H1 (cell line): ENCODE measurements at regions not wholly inside any gene's neighbourhood (a gene's known extent, or its start where the extent isn't known, plus 50 kb on each side); places are given as distances from the start of the nearest gene placed in this dataset.

Experiments
- CTCF ChIA-PET: fragments of 300-600 bp; sonication (Branson Sonifier 250); formaldehyde crosslinking; loops from one replicate; lab custom pipeline; 2021; ENCODE audit not compliant: partially characterized antibody; lab: Charles Lee
- POLR2A ChIA-PET: fragments of 300-600 bp; sonication (Branson Sonifier 250); formaldehyde crosslinking; loops from one replicate; lab custom pipeline; 2021; ENCODE audit warnings: inconsistent platforms; ENCODE audit not compliant: partially characterized antibody; lab: Charles Lee
- DNase-seq, 2 experiments: peaks; one replicate each; pipeline versions ENCODE4 v3.0.0 to v3.0.0-alpha.2; 2010 to 2022; ENCODE audit warnings: low spot score in 2 of 2, low read depth in 1 of 2, mixed read lengths in 1 of 2
- FAIRE-seq: peaks from 2 replicates; lab custom pipeline; 2011; peaks lifted over from hg19 to GRCh38; lab: Jason Lieb, UNC
- H2AFZ ChIP-seq: 2 replicates; pipeline ENCODE4 v1.8.1; 2012; ENCODE audit warnings: low read length, inconsistent platforms
- H2AK5ac ChIP-seq: 2 replicates; pipeline ENCODE4 v1.6.1; 2013; ENCODE audit warnings: low read depth, low read length
- H2BK120ac ChIP-seq: replicated peaks from 2 replicates; pipeline ENCODE3; 2013; ENCODE audit warnings: low read depth, low read length, inconsistent platforms
- H2BK12ac ChIP-seq: 2 replicates; pipeline ENCODE4 v1.6.1; 2013; ENCODE audit warnings: low read depth, low read length
- H2BK15ac ChIP-seq: 2 replicates; pipeline ENCODE4 v1.6.1; 2013; ENCODE audit warnings: low read length
- H2BK20ac ChIP-seq: 2 replicates; pipeline ENCODE4 v1.6.1; 2013; ENCODE audit warnings: low read length
- H2BK5ac ChIP-seq: 2 replicates; pipeline ENCODE4 v1.6.1; 2013; ENCODE audit warnings: low read depth, low read length
- H3K14ac ChIP-seq: 2 replicates; pipeline ENCODE4 v1.6.1; 2013; ENCODE audit warnings: inconsistent platforms; ENCODE audit not compliant: insufficient read length
- H3K18ac ChIP-seq: 2 replicates; pipeline ENCODE4 v1.6.1; 2013; ENCODE audit warnings: low read length; ENCODE audit errors: extremely low read depth
- H3K23ac ChIP-seq: 2 replicates; pipeline ENCODE4 v1.6.1; 2013; ENCODE audit warnings: inconsistent platforms; ENCODE audit not compliant: insufficient read length
- H3K23me2 ChIP-seq: 2 replicates; pipeline ENCODE4 v1.6.1; 2013; ENCODE audit warnings: low read depth, low read length
- H3K27ac ChIP-seq: 2 replicates; pipeline ENCODE4 v1.6.1; 2011; ENCODE audit warnings: low read depth, low read length, inconsistent platforms
- H3K27me3 ChIP-seq, 4 experiments: replicated peaks in 1 of 4; 1 replicate in 1 of 4; 2 replicates in 3 of 4; pipeline versions ENCODE4 v1.6.1 to v1.8.1; 2011 to 2013; ENCODE audit warnings: low read length in 3 of 4, mild to moderate bottlenecking in 3 of 4, inconsistent platforms in 2 of 4, mixed read lengths in 2 of 4, moderate library complexity in 1 of 4; ENCODE audit not compliant: control insufficient read depth in 3 of 4, insufficient read depth in 3 of 4; ENCODE audit errors: extremely low read depth in 1 of 4
- H3K36me3 ChIP-seq, 4 experiments: 2 replicates each; pipeline versions ENCODE4 v1.6.1 to v1.8.1; 2011 to 2013; ENCODE audit warnings: mild to moderate bottlenecking in 4 of 4, low read length in 3 of 4, moderate library complexity in 2 of 4, control low read depth in 1 of 4, inconsistent platforms in 1 of 4; ENCODE audit not compliant: insufficient read depth in 4 of 4, control insufficient read depth in 2 of 4
- H3K4ac ChIP-seq: replicated peaks from 2 replicates; pipeline ENCODE3; 2013; ENCODE audit warnings: low read length, low read depth, mixed read lengths, inconsistent platforms; ENCODE audit not compliant: insufficient read length
- H3K4me1 ChIP-seq, 4 experiments: replicated peaks in 1 of 4; 1 replicate in 1 of 4; 2 replicates in 3 of 4; pipeline versions ENCODE4 v1.6.1 to v1.8.1; 2011 to 2013; ENCODE audit warnings: low read length in 3 of 4, inconsistent platforms in 2 of 4, mixed read lengths in 1 of 4; ENCODE audit not compliant: insufficient read depth in 4 of 4, control insufficient read depth in 3 of 4
- H3K4me2 ChIP-seq, 2 experiments: 2 replicates each; pipeline versions ENCODE4 v1.6.1 to v1.8.1; 2011 to 2013; ENCODE audit warnings: low read depth in 2 of 2, low read length in 2 of 2, control low read depth in 1 of 2, inconsistent platforms in 1 of 2, mild to moderate bottlenecking in 1 of 2; ENCODE audit not compliant: insufficient read depth in 1 of 2
- H3K4me3 ChIP-seq, 4 experiments: fragments of 200-600, 300-600 bp in 1 of 4; sonication (generic), shearing (Covaris generic), sonication (Bioruptor Twin) in 1 of 4; 2 replicates each; pipeline versions ENCODE4 v1.5.1 to v1.8.1; 2011 to 2016; ENCODE audit warnings: low read length in 4 of 4, low read depth in 3 of 4, control low read depth in 2 of 4, inconsistent platforms in 2 of 4, mild to moderate bottlenecking in 2 of 4, mixed read lengths in 1 of 4, moderate library complexity in 1 of 4; ENCODE audit not compliant: insufficient read depth in 2 of 4; ENCODE audit errors: extremely low read depth in 1 of 4
- H3K56ac ChIP-seq: replicated peaks from 2 replicates; pipeline ENCODE3; 2013; ENCODE audit warnings: low read depth, mild to moderate bottlenecking, mixed read lengths, low read length, inconsistent platforms; ENCODE audit not compliant: insufficient read length
- H3K79me1 ChIP-seq: 2 replicates; pipeline ENCODE4 v1.6.1; 2013; ENCODE audit warnings: low read depth, low read length, control low read depth
- H3K79me2 ChIP-seq, 2 experiments: 2 replicates each; pipeline versions ENCODE4 v1.6.1 to v1.8.1; 2012 to 2013; ENCODE audit warnings: low read length in 2 of 2, mild to moderate bottlenecking in 2 of 2, inconsistent platforms in 1 of 2; ENCODE audit not compliant: insufficient read depth in 2 of 2, control insufficient read depth in 1 of 2
- H3K9ac ChIP-seq, 4 experiments: replicated peaks in 1 of 4; 1 replicate in 1 of 4; 2 replicates in 3 of 4; pipeline versions ENCODE4 v1.6.1 to v1.8.1; 2011 to 2013; ENCODE audit warnings: low read depth in 3 of 4, low read length in 3 of 4, control low read depth in 2 of 4, mild to moderate bottlenecking in 2 of 4, moderate library complexity in 2 of 4, inconsistent platforms in 1 of 4; ENCODE audit errors: extremely low read depth in 1 of 4
- H3K9me3 ChIP-seq, 2 experiments: 2 replicates each; pipeline versions ENCODE4 v1.6.1 to v1.8.1; 2012 to 2013; ENCODE audit warnings: mild to moderate bottlenecking in 2 of 2, moderate library complexity in 2 of 2, control low read depth in 1 of 2, inconsistent platforms in 1 of 2, low read depth in 1 of 2, low read length in 1 of 2, mixed read lengths in 1 of 2; ENCODE audit not compliant: insufficient read depth in 2 of 2
- H4K20me1 ChIP-seq, 2 experiments: replicated peaks in 1 of 2; 2 replicates each; pipeline versions ENCODE3 to v1.8.1; 2011 to 2013; ENCODE audit warnings: inconsistent platforms in 2 of 2, low read length in 2 of 2, mild to moderate bottlenecking in 1 of 2; ENCODE audit not compliant: insufficient read depth in 2 of 2, control insufficient read depth in 1 of 2
- H4K5ac ChIP-seq: 2 replicates; pipeline ENCODE4 v1.6.1; 2013; ENCODE audit warnings: low read length, low read depth, mixed read lengths, inconsistent platforms; ENCODE audit not compliant: insufficient read length
- H4K8ac ChIP-seq: 2 replicates; pipeline ENCODE4 v1.8.0; 2013; ENCODE audit warnings: mild to moderate bottlenecking, moderate library complexity, low read length, inconsistent platforms; ENCODE audit not compliant: insufficient read depth; ENCODE audit errors: extremely low read depth
- H4K91ac ChIP-seq: replicated peaks from 2 replicates; pipeline ENCODE3; 2013; ENCODE audit warnings: low read length, mixed read lengths, inconsistent platforms; ENCODE audit not compliant: insufficient read length
- ATF2 ChIP-seq: IDR thresholded peaks from 2 replicates; pipeline ENCODE4 v1.6.1; 2012; ENCODE audit warnings: low read length, inconsistent platforms
- BACH1 ChIP-seq: IDR thresholded peaks from 2 replicates; pipeline ENCODE4 v1.6.1; 2012; ENCODE audit warnings: low read length, improper control_type of control experiment
- CTCF ChIP-seq, 3 experiments: IDR thresholded peaks; 1 replicate in 2 of 3; 2 replicates in 1 of 3; pipeline versions ENCODE4 v1.5.1 to v1.6.1; 2011; ENCODE audit warnings: low read length in 3 of 3, mild to moderate bottlenecking in 3 of 3, inconsistent platforms in 2 of 3, low read depth in 1 of 3, moderate library complexity in 1 of 3; ENCODE audit not compliant: insufficient read depth in 1 of 3; ENCODE audit errors: control extremely low read depth in 1 of 3
- HDAC2 ChIP-seq, 2 experiments: fragments of 300-600 bp in 1 of 2; sonication (generic) in 1 of 2; IDR thresholded peaks; 2 replicates each; pipeline ENCODE4 v1.6.1; 2011 to 2012; ENCODE audit warnings: low read depth in 2 of 2, low read length in 2 of 2, mild to moderate bottlenecking in 2 of 2, moderate library complexity in 2 of 2, borderline replicate concordance in 1 of 2, inconsistent platforms in 1 of 2
- HDAC6 ChIP-seq: IDR thresholded peaks from one replicate; pipeline ENCODE4 v1.7.1; 2012; ENCODE audit warnings: low read depth, mild to moderate bottlenecking, inconsistent platforms, low read length, moderate library complexity
- JUN ChIP-seq: IDR thresholded peaks from 2 replicates; pipeline ENCODE4 v1.6.1; 2011; ENCODE audit warnings: low read depth, mild to moderate bottlenecking, improper control_type of control experiment, low read length
- MAFK ChIP-seq: IDR thresholded peaks from 2 replicates; pipeline ENCODE4 v1.6.1; 2012; ENCODE audit warnings: low read depth, mild to moderate bottlenecking, improper control_type of control experiment, low read length
- POLR2A ChIP-seq, 2 experiments: IDR thresholded peaks; 1 replicate in 1 of 2; 2 replicates in 1 of 2; pipeline ENCODE4 v1.6.1; 2011; ENCODE audit warnings: low read depth in 2 of 2, low read length in 2 of 2, mild to moderate bottlenecking in 2 of 2; ENCODE audit errors: control extremely low read depth in 1 of 2
- RXRA ChIP-seq: IDR thresholded peaks from 2 replicates; pipeline ENCODE4 v1.6.1; 2011; ENCODE audit warnings: low read depth, mild to moderate bottlenecking, low read length, moderate library complexity; ENCODE audit not compliant: insufficient read depth
- SIN3A ChIP-seq, 2 experiments: IDR thresholded peaks in 1 of 2; conservative IDR thresholded peaks in 1 of 2; 2 replicates each; pipeline ENCODE4 v1.6.1; 2011 to 2012; ENCODE audit warnings: low read length in 2 of 2, improper control_type of control experiment in 1 of 2, low read depth in 1 of 2, mild to moderate bottlenecking in 1 of 2
- WGBS, 2 experiments: shearing (Covaris generic) in 1 of 2; methylation state at CpG; one replicate each; pipeline versions ENCODE4 v1.1.6 to v1.1.7; 2013 to 2015; ENCODE audit warnings: low lambda C conversion rate in 2 of 2, mixed read lengths in 2 of 2, inconsistent platforms in 1 of 2, low coverage in 1 of 2, missing lambda C conversion rate in 1 of 2; ENCODE audit not compliant: insufficient replicate concordance in 2 of 2, insufficient coverage in 1 of 2, insufficient read length in 1 of 2; ENCODE audit errors: extremely low coverage in 1 of 2, missing lambda C conversion rate in 1 of 2; 5-methylcytosine and 5-hydroxymethylcytosine counted together

GRCh38 chr4:119897260-119897659 is 169.4 kb downstream of the MAD2L1 start:
- Histone ChIP-seq H2BK15ac (no peak overlapping the region), H2BK20ac (no peak overlapping the region), H4K91ac (no peak overlapping the region), H3K27me3 (no peaks in the 10 kb centered on the region), H4K8ac (no peak overlapping the region), H3K4me1 (no peaks in the 10 kb centered on the region), H4K5ac (no peak overlapping the region), H3K79me2 (no peaks in the 10 kb centered on the region), H3K56ac (no peak overlapping the region), H3K9ac (no peak overlapping the region), H3K9me3 (no peaks in the 10 kb centered on the region), H3K14ac (no peak overlapping the region), H3K23me2 (no peaks in the 10 kb centered on the region), H2BK12ac (no peak overlapping the region), H3K4me2 (no peak overlapping the region), H4K20me1 (no peaks in the 10 kb centered on the region), H2BK120ac (no peak overlapping the region), H2AK5ac (no peak overlapping the region), H3K4me3 (no peak overlapping the region), H3K23ac (no peak overlapping the region), H3K27ac (no peak overlapping the region), H2AFZ (no peak overlapping the region; the same call in 1 of the 2 replicates), H3K4ac (no peak overlapping the region), H2BK5ac (no peak overlapping the region), H3K18ac (no peak overlapping the region), H3K36me3 (no peaks in the 10 kb centered on the region), H3K79me1 (no peaks in the 10 kb centered on the region)
- ChIA-PET POLR2A (interaction anchor here (0.9 kb wide), 1 partner anchor 64 kb away, joined by 3 read pairs; no protein-coding TSS in a partner anchor), CTCF (interaction anchor here (1.6 kb wide), 1 partner anchor 9 kb away, joined by 3 read pairs; no protein-coding TSS in a partner anchor)
- 97% methylated on average over 2 of the region's 2 CpGs; no CpG with 5 or more reads in 1 of the 2 experiments for WGBS, 2 experiments
- FAIRE-seq = no peak
- no peak for DNase-seq
- TF ChIP-seq CTCF (IDR thresholded peaks at IDR 0.05; ENCODE audit: control extremely low read depth in 1 of 3, insufficient read depth in 1 of 3, low read depth in 1 of 3, low read length in 3 of 3) = no peak
- no peak for TF ChIP-seq POLR2A (IDR thresholded peaks at IDR 0.05; ENCODE audit: control extremely low read depth in 1 of 2, low read depth in 2 of 2, low read length in 2 of 2)
- TF ChIP-seq SIN3A (conservative IDR thresholded peaks at IDR 0.05 in 1 of 2, IDR thresholded peaks at IDR 0.05 in 1 of 2; ENCODE audit: low read depth in 1 of 2, low read length in 2 of 2) = no peak
- no peak for TF ChIP-seq HDAC6
- no peak for TF ChIP-seq BACH1
- TF ChIP-seq RXRA = no peak
- TF ChIP-seq MAFK = no peak
- no peak for TF ChIP-seq HDAC2 (IDR thresholded peaks at IDR 0.05; ENCODE audit: borderline replicate concordance in 1 of 2, low read depth in 2 of 2, low read length in 2 of 2)
- no peak for TF ChIP-seq JUN
- TF ChIP-seq ATF2 = no peak
